ENCODE measurements at regions not wholly inside any gene's neighbourhood (a gene's known extent, or its start where the extent isn't known, plus 50 kb on each side); places are given as distances from the start of the nearest gene placed in this dataset.

- POLR2A ChIA-PET: no interaction called here
- intact Hi-C loops (cut with micrococcal nuclease): no loop called here
- Mint-ChIP-seq H3K27me3 (peaks cover 7% of the 10 kb centered on the region), H3K4me1 (ENCODE audit: low read depth) (no peaks in the 10 kb centered on the region), H3K4me3 (no peak overlapping the region), H3K36me3 (ENCODE audit: low read depth) (no peaks in the 10 kb centered on the region), H3K9me3 (peaks cover 8% of the 10 kb centered on the region), H3K27ac (no peak overlapping the region)
- no peak for DNase-seq
- CTCF ChIA-PET: no interaction called here
- TF ChIP-seq CTCF (IDR thresholded peaks at IDR 0.05): no peak
- no peak for ATAC-seq
Measured at GRCh38 chr15:94930441-94930840, 699.1 kb downstream of the MCTP2 start.

GRCh38 chr15:94930960-94931359, 699.6 kb downstream of the MCTP2 start:
- ChIA-PET CTCF (no interaction called here), POLR2A (no interaction called here)
- H3K36me3 Mint-ChIP-seq (ENCODE audit: low read depth): no peaks in the 10 kb centered on the region
- intact Hi-C loops (cut with micrococcal nuclease): no loop called here
- H3K4me3 Mint-ChIP-seq: no peak overlapping the region
- ATAC-seq (no peak), DNase-seq (no peak)
- peaks cover 7% of the 10 kb centered on the region for H3K27me3 Mint-ChIP-seq
- H3K9me3 Mint-ChIP-seq: peaks cover 8% of the 10 kb centered on the region
- no peaks in the 10 kb centered on the region for H3K4me1 Mint-ChIP-seq (ENCODE audit: low read depth)
- H3K27ac Mint-ChIP-seq: no peak overlapping the region
- no peak for TF ChIP-seq CTCF (IDR thresholded peaks at IDR 0.05)

- ChIA-PET POLR2A (no interaction called here), CTCF (no interaction called here)
- no peak overlapping the region for H3K4me3 Mint-ChIP-seq
- no peak for TF ChIP-seq CTCF (IDR thresholded peaks at IDR 0.05)
- intact Hi-C loops (cut with micrococcal nuclease): no loop called here
- peaks cover 8% of the 10 kb centered on the region for H3K9me3 Mint-ChIP-seq
- DNase-seq (no peak), ATAC-seq (no peak)
- H3K36me3 Mint-ChIP-seq (ENCODE audit: low read depth): no peaks in the 10 kb centered on the region
- H3K27me3 Mint-ChIP-seq: peaks cover 3% of the 10 kb centered on the region
- no peak overlapping the region for H3K27ac Mint-ChIP-seq
- H3K4me1 Mint-ChIP-seq (ENCODE audit: low read depth): no peaks in the 10 kb centered on the region
Measured at GRCh38 chr15:94934440-94934839, 703.1 kb downstream of the MCTP2 start.

- no peak for TF ChIP-seq CTCF (IDR thresholded peaks at IDR 0.05)
- Mint-ChIP-seq H3K27me3 (no peaks in the 10 kb centered on the region), H3K4me3 (no peak overlapping the region), H3K4me1 (ENCODE audit: low read depth) (no peaks in the 10 kb centered on the region), H3K27ac (no peak overlapping the region), H3K9me3 (peaks cover 8% of the 10 kb centered on the region), H3K36me3 (ENCODE audit: low read depth) (no peaks in the 10 kb centered on the region)
- intact Hi-C loops (cut with micrococcal nuclease): no loop called here
- no peak for DNase-seq
- CTCF ChIA-PET: no interaction called here
- POLR2A ChIA-PET: no interaction called here
- no peak for ATAC-seq
Measured at GRCh38 chr15:94937242-94937641, 705.9 kb downstream of the MCTP2 start.

GRCh38 chr15:94943888-94944287, 712.5 kb downstream of the MCTP2 start:
- intact Hi-C loops (cut with micrococcal nuclease): no loop called here
- H3K27me3 Mint-ChIP-seq: no peaks in the 10 kb centered on the region
- H3K4me1 Mint-ChIP-seq (ENCODE audit: low read depth): no peaks in the 10 kb centered on the region
- ChIA-PET POLR2A (no interaction called here), CTCF (no interaction called here)
- H3K27ac Mint-ChIP-seq: no peak overlapping the region
- TF ChIP-seq CTCF (IDR thresholded peaks at IDR 0.05): no peak
- H3K36me3 Mint-ChIP-seq (ENCODE audit: low read depth): no peaks in the 10 kb centered on the region
- no peak overlapping the region for H3K4me3 Mint-ChIP-seq
- DNase-seq (no peak), ATAC-seq (no peak)
- H3K9me3 Mint-ChIP-seq: no peaks in the 10 kb centered on the region

Data from activated CD8-positive, alpha-beta T cell treated with anti-CD3 and anti-CD28 coated beads for 36 hours (primary cell).